Astrocyte of the spinal cord (primary cell): ENCODE measurements at regions not wholly inside any gene's neighbourhood (a gene's known extent, or its start where the extent isn't known, plus 50 kb on each side); places are given as distances from the start of the nearest gene placed in this dataset.
A peak's percentile ranks its signal among the peaks of the same experiment; 100 is the strongest.

Source experiments
- DNase-seq: peaks from one replicate; pipeline ENCODE4 v3.0.0; 2011; ENCODE audit warnings: low read depth, low spot score
- H3K4me3 ChIP-seq: 2 replicates; pipeline ENCODE4 v1.5.1; 2011; ENCODE audit warnings: low read depth, mild to moderate bottlenecking, low read length, moderate library complexity
- in situ Hi-C: cut with HindIII; loops from 2 replicates; pipeline ENCODE4 v1.10.0; 2017; ENCODE audit warnings: low sequenced_read_pairs
- TF ChIP-seq, protein P1 (sequence below): IDR thresholded peaks from 2 replicates; pipeline ENCODE4 v1.5.1; 2012; ENCODE audit warnings: low read depth, mild to moderate bottlenecking, low read length, inconsistent platforms

DNA sequence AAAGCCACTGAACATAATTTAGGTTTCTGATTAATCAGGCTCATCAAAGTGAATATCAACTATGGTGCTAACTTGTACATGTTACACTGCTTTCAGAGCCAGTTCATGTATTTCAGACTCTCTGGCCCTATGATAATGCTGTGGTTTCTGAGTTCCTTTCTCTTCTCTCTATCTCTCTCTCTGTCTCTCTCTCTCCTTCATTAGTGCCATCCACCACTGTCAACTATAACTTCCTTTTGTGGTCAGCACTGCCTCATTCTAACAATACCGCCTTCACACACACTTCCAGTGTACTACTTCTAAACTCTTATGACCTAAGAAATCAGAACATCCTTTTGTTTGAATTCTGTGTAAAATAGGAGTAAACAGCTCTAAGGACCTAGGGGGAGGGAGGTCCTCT is 907.1 kb downstream of the RPA4 start:
- no peak overlapping the region for H3K4me3 ChIP-seq
- DNase-seq, result no peak
- TF ChIP-seq, protein P1, sequence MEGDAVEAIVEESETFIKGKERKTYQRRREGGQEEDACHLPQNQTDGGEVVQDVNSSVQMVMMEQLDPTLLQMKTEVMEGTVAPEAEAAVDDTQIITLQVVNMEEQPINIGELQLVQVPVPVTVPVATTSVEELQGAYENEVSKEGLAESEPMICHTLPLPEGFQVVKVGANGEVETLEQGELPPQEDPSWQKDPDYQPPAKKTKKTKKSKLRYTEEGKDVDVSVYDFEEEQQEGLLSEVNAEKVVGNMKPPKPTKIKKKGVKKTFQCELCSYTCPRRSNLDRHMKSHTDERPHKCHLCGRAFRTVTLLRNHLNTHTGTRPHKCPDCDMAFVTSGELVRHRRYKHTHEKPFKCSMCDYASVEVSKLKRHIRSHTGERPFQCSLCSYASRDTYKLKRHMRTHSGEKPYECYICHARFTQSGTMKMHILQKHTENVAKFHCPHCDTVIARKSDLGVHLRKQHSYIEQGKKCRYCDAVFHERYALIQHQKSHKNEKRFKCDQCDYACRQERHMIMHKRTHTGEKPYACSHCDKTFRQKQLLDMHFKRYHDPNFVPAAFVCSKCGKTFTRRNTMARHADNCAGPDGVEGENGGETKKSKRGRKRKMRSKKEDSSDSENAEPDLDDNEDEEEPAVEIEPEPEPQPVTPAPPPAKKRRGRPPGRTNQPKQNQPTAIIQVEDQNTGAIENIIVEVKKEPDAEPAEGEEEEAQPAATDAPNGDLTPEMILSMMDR, result no peak
- in situ Hi-C loops, result no loop called here

DNA sequence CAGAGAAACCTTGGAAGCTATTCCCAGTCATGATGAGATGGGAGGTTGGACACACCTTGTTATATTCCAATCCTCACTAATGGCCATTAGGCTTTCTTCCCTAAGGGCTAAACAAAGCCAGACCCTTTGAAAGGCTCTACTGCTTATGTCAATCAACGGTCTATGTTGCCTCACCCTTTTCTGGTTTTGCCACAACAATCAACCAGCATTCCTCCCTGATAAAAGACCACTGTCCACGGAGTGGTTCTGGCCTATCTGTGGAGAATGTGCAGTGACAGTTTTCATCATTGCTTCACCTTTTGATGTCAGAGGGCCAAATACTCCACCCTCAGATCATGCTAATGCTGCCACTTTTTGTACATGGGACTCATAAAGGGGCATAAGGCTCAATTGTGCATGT is 913.4 kb downstream of the RPA4 start:
- in situ Hi-C loops, result no loop called here
- H3K4me3 ChIP-seq, result no peak overlapping the region
- TF ChIP-seq, protein P1, result no peak
- DNase-seq, result no peak

DNA sequence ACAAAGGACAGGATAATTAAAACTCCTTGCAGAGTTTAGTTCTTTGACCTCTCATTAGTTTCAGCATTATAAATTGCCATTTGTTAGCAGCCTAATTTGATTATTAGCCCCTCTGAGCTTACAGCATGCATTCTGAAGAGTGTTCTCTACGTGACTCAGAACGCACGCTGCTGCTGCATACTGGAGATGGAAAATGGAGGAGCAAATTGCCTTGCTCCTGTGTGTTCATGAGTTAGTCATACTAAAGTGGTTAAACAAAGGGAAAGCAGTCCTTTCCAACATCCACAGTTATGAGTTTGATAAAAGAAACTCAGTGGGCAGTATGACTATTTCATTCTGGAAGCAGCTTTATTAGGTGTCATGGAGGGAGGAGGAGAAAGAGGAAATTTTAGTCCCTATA is 922.5 kb downstream of the RPA4 start:
- peak; percentile 59 for DNase-seq
- in situ Hi-C loops, result no loop called here
- H3K4me3 ChIP-seq, result no peak overlapping the region
- TF ChIP-seq, protein P1, result no peak

DNA sequence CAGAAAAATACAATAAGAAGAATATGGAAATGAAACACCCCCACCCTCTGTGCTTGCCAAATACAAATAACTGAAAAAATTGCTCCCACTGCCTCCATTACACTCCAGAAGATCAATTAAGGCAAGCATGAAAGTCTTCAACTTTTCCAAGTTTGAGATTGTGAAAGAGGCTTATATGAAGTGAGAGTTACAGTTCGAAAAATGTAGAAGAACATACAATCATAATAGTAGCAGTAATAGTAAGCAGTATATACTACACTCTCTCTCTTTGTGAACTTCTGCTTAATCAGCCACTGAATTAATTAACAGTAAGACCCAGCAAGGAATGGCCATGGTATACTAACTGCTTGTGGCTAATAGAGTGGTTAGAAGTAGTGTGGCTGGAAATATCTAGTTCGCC is 923.2 kb downstream of the RPA4 start:
- TF ChIP-seq, protein P1, result no peak
- in situ Hi-C loops, result no loop called here
- no peak overlapping the region for H3K4me3 ChIP-seq

DNA sequence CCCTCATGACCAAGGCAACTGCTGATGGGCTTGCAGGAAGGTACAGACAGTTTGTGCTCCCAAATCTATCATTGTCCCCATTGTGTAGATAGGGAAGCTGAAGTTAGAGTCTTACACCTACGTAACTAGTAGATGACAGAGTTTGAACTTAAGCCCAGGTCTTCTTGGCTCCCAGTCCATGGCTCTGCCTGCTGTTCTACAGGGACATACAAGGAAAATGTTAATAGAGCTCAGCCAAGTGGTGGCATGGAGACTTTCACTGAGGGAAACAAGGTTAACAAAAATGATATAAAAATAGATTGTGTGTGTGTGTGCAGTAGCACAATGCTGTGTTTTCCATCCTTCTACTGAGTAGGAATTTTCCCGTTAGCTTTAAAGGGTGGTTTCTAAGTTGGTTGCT is 936.5 kb downstream of the RPA4 start:
- in situ Hi-C loops, result no loop called here
- DNase-seq, result no peak
- H3K4me3 ChIP-seq, result no peak overlapping the region
- TF ChIP-seq, protein P1, result no peak

More for the DNA sequence above, 923.2 kb downstream of the RPA4 start:
- no peak for DNase-seq

DNA sequence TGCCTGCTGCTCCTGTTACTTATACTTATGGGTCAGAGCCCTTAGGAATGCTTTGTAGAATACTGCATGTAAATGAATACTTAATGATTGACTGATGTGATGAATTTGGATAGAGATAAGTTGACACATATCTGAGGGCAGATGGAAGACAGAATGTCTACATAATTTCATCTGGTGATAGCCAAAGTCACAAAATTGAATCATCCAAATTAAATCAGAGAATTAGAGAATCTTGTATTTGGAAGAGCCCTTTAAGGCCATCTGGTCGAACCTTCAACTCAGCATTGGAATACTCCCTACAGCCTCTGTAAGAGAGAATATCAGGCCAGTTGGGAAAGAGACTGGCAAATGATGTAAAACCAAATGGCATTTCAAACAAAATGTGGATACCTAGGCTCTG is 944.8 kb downstream of the RPA4 start:
- no peak for DNase-seq
- TF ChIP-seq, protein P1, result no peak
- in situ Hi-C loops, result no loop called here
- H3K4me3 ChIP-seq, result no peak overlapping the region

DNA sequence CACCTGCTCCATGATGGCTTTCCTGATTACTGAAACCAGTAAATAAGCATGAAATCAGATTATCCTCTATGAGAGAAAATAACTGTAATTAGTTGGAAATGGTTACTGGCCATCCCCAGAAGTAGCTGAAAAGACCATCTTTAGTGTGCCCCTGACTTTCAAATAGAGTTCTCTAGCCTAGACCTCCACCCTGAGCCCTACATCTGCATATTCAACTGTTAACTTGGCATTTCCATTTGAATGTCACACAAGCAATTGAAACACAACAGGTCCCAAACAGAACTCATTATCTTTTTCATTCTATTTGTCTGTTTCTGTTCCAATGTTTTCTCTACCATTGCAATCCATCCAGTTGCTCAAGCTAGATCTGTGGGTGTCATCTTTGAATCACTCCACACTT is 952.3 kb downstream of the RPA4 start:
- in situ Hi-C loops, result no loop called here
- no peak for DNase-seq
- H3K4me3 ChIP-seq, result no peak overlapping the region
- TF ChIP-seq, protein P1, result no peak
